Mesenchymal stem cell (in vitro differentiated cells and primary cell): ENCODE measurements at regions not wholly inside any gene's neighbourhood (a gene's known extent, or its start where the extent isn't known, plus 50 kb on each side); places are given as distances from the start of the nearest gene placed in this dataset.
"Not testable (repeated sequence)": the region's sequence is repeated elsewhere in the genome, so short reads cannot be mapped to it uniquely, and the experiment has no call there.

Experiments used
- DNase-seq: peaks from one replicate; pipeline ENCODE4 v3.0.0-alpha.2; 2013
- H2AFZ ChIP-seq: one replicate; pipeline ENCODE4 v1.6.1; 2013; ENCODE audit warnings: low read depth, mild to moderate bottlenecking, control low read depth, inconsistent platforms, low read length, moderate library complexity
- H2AK5ac ChIP-seq: 2 replicates; pipeline ENCODE4 v1.6.1; 2013; ENCODE audit warnings: low read length, moderate library complexity, mild to moderate bottlenecking, inconsistent platforms; ENCODE audit not compliant: severe bottlenecking
- H2BK120ac ChIP-seq: one replicate; pipeline ENCODE4 v1.6.1; 2013; ENCODE audit warnings: low read depth, mild to moderate bottlenecking, inconsistent platforms, low read length, moderate library complexity
- H2BK12ac ChIP-seq, 2 experiments: one replicate each; pipeline ENCODE4 v1.6.1; 2013; ENCODE audit warnings: inconsistent platforms in 2 of 2, low read length in 2 of 2, mild to moderate bottlenecking in 2 of 2, moderate library complexity in 2 of 2, control low read depth in 1 of 2
- H2BK15ac ChIP-seq: one replicate; pipeline ENCODE4 v1.6.1; 2013; ENCODE audit warnings: mild to moderate bottlenecking, low read depth, inconsistent platforms; ENCODE audit not compliant: poor library complexity, severe bottlenecking
- H2BK5ac ChIP-seq: 2 replicates; pipeline ENCODE4 v1.6.1; 2013; ENCODE audit warnings: low read depth, mild to moderate bottlenecking, low read length, control low read depth, inconsistent platforms; ENCODE audit not compliant: poor library complexity, severe bottlenecking
- H3K14ac ChIP-seq, 2 experiments: one replicate each; pipeline ENCODE4 v1.6.1; 2013; ENCODE audit warnings: inconsistent platforms in 2 of 2, low read length in 2 of 2, control low read depth in 1 of 2, mild to moderate bottlenecking in 1 of 2, moderate library complexity in 1 of 2
- H3K18ac ChIP-seq, 2 experiments: one replicate each; pipeline ENCODE4 v1.6.1; 2013; ENCODE audit warnings: inconsistent platforms in 2 of 2, low read length in 2 of 2, control low read depth in 1 of 2, low read depth in 1 of 2, mild to moderate bottlenecking in 1 of 2
- H3K23ac ChIP-seq, 2 experiments: one replicate each; pipeline ENCODE4 v1.6.1; 2013; ENCODE audit warnings: inconsistent platforms in 2 of 2, low read length in 2 of 2, mild to moderate bottlenecking in 2 of 2, moderate library complexity in 2 of 2, control low read depth in 1 of 2
- H3K27ac ChIP-seq: 2 replicates; pipeline ENCODE4 v1.5.1; 2013; ENCODE audit warnings: mild to moderate bottlenecking, moderate library complexity, low read length, control low read depth, inconsistent platforms; ENCODE audit not compliant: poor library complexity, severe bottlenecking
- H3K27me3 ChIP-seq, 2 experiments: 2 replicates each; pipeline versions ENCODE4 v1.6.1 to v1.7.0; 2013; ENCODE audit warnings: low read length in 2 of 2, mild to moderate bottlenecking in 2 of 2, moderate library complexity in 2 of 2, control low read depth in 1 of 2, inconsistent platforms in 1 of 2; ENCODE audit not compliant: control insufficient read depth in 1 of 2, insufficient read depth in 1 of 2
- H3K36me3 ChIP-seq, 2 experiments: 2 replicates each; pipeline versions ENCODE4 v1.6.1 to v1.7.0; 2013; ENCODE audit warnings: low read length in 2 of 2, control low read depth in 1 of 2, inconsistent platforms in 1 of 2, low read depth in 1 of 2, mild to moderate bottlenecking in 1 of 2; ENCODE audit not compliant: insufficient read depth in 2 of 2, control insufficient read depth in 1 of 2
- H3K4ac ChIP-seq, 2 experiments: one replicate each; pipeline ENCODE4 v1.6.1; 2013; ENCODE audit warnings: inconsistent platforms in 2 of 2, low read length in 2 of 2, mild to moderate bottlenecking in 2 of 2, moderate library complexity in 2 of 2, control low read depth in 1 of 2, low read depth in 1 of 2
- H3K4me1 ChIP-seq: 2 replicates; pipeline ENCODE4 v1.6.1; 2013; ENCODE audit warnings: low read depth, low read length, control low read depth; ENCODE audit not compliant: control insufficient read depth, insufficient read depth
- H3K4me2 ChIP-seq: 2 replicates; pipeline ENCODE4 v1.6.1; 2013; ENCODE audit warnings: low read length, mild to moderate bottlenecking, inconsistent platforms; ENCODE audit not compliant: poor library complexity, severe bottlenecking
- H3K4me3 ChIP-seq, 2 experiments: 2 replicates each; pipeline versions ENCODE4 v1.5.1 to v1.7.0; 2013; ENCODE audit warnings: low read length in 2 of 2, mild to moderate bottlenecking in 2 of 2, control low read depth in 1 of 2, low read depth in 1 of 2; ENCODE audit not compliant: insufficient read depth in 1 of 2
- H3K79me1 ChIP-seq: replicated peaks from 2 replicates; pipeline ENCODE4 v1.6.1; 2013; ENCODE audit warnings: mild to moderate bottlenecking, control low read depth, low read length, inconsistent platforms; ENCODE audit not compliant: poor library complexity, severe bottlenecking
- H3K9ac ChIP-seq: 2 replicates; pipeline ENCODE4 v1.7.0; 2013; ENCODE audit warnings: mild to moderate bottlenecking, low read length, moderate library complexity
- H3K9me3 ChIP-seq: 2 replicates; pipeline ENCODE4 v1.7.0; 2013; ENCODE audit warnings: mild to moderate bottlenecking, low read length; ENCODE audit not compliant: control insufficient read depth
- H4K8ac ChIP-seq: one replicate; pipeline ENCODE4 v1.6.1; 2013; ENCODE audit warnings: inconsistent platforms, mild to moderate bottlenecking, low read length, moderate library complexity
- H4K91ac ChIP-seq: one replicate; pipeline ENCODE4 v1.6.1; 2013; ENCODE audit warnings: mild to moderate bottlenecking, low read length, inconsistent platforms
- WGBS: methylation state at CpG from one replicate; pipeline ENCODE4 v1.1.7; 2013; ENCODE audit warnings: mixed read lengths; 5-methylcytosine and 5-hydroxymethylcytosine counted together

- Histone ChIP-seq H3K23ac (no peak overlapping the region), H2AK5ac (no peak overlapping the region)
- 96% methylated on average over 2 of the region's 3 CpGs for WGBS
These were observed 94.1 kb upstream of the BANK1 start for GRCh38 chr4:101696276-101697010.

GRCh38 chr4:101695176-101695575, 95.4 kb upstream of the BANK1 start:
- no peaks in the 10 kb centered on the region for H3K79me1 ChIP-seq
- H3K4me1 ChIP-seq, result no peaks in the 10 kb centered on the region
- H4K91ac ChIP-seq, result no peak overlapping the region
- H3K9ac ChIP-seq, result no peak overlapping the region
- H3K23ac ChIP-seq, result no peak overlapping the region
- no peak overlapping the region for H2AK5ac ChIP-seq
- no peak overlapping the region for H3K4me3 ChIP-seq
- H3K9me3 ChIP-seq, result no peaks in the 10 kb centered on the region
- H3K18ac ChIP-seq, result no peak overlapping the region
- no peak overlapping the region for H2BK5ac ChIP-seq
- H3K27me3 ChIP-seq, result no peaks in the 10 kb centered on the region
- H2AFZ ChIP-seq, result no peak overlapping the region
- no peak overlapping the region for H2BK15ac ChIP-seq
- H3K4ac ChIP-seq, result no peak overlapping the region
- H2BK12ac ChIP-seq, result no peak overlapping the region
- H3K4me2 ChIP-seq, result no peak overlapping the region
- H2BK120ac ChIP-seq, result no peak overlapping the region
- H3K14ac ChIP-seq, result no peak overlapping the region
- no peak overlapping the region for H4K8ac ChIP-seq
- no peak overlapping the region for H3K27ac ChIP-seq
- DNase-seq, result no peak
- H3K36me3 ChIP-seq, result no peaks in the 10 kb centered on the region

More at GRCh38 chr4:101696276-101697010, 94.1 kb upstream of the BANK1 start:
- Histone ChIP-seq H3K18ac (no peak overlapping the region), H2BK12ac (no peak overlapping the region), H3K4me3 (no peak overlapping the region), H2BK15ac (no peak overlapping the region), H4K8ac (no peak overlapping the region), H3K27me3 (no peaks in the 10 kb centered on the region), H2BK5ac (no peak overlapping the region), H3K36me3 (no peaks in the 10 kb centered on the region), H3K79me1 (no peaks in the 10 kb centered on the region), H3K4ac (no peak overlapping the region), H2AFZ (no peak overlapping the region), H3K4me2 (no peak overlapping the region), H2BK120ac (no peak overlapping the region), H4K91ac (no peak overlapping the region), H3K4me1 (no peaks in the 10 kb centered on the region), H3K27ac (no peak overlapping the region), H3K14ac (no peak overlapping the region), H3K9me3 (no peaks in the 10 kb centered on the region), H3K9ac (no peak overlapping the region)
- no peak for DNase-seq

- H3K79me1 ChIP-seq, H2AFZ ChIP-seq, DNase-seq, H3K4me1 ChIP-seq, H3K4me2 ChIP-seq, H3K14ac ChIP-seq, H3K18ac ChIP-seq, H2AK5ac ChIP-seq, H3K4ac ChIP-seq, H2BK120ac ChIP-seq, H4K91ac ChIP-seq, H2BK5ac ChIP-seq, H4K8ac ChIP-seq, H3K9me3 ChIP-seq, H3K4me3 ChIP-seq, H3K27me3 ChIP-seq, H3K36me3 ChIP-seq, H3K27ac ChIP-seq, H3K9ac ChIP-seq, H3K23ac ChIP-seq, H2BK12ac ChIP-seq, H2BK15ac ChIP-seq: not testable (repeated sequence)
- 97% methylated on average over 4 of the region's 5 CpGs for WGBS
These were observed 96.1 kb upstream of the BANK1 start for GRCh38 chr4:101694403-101694802.

DNA sequence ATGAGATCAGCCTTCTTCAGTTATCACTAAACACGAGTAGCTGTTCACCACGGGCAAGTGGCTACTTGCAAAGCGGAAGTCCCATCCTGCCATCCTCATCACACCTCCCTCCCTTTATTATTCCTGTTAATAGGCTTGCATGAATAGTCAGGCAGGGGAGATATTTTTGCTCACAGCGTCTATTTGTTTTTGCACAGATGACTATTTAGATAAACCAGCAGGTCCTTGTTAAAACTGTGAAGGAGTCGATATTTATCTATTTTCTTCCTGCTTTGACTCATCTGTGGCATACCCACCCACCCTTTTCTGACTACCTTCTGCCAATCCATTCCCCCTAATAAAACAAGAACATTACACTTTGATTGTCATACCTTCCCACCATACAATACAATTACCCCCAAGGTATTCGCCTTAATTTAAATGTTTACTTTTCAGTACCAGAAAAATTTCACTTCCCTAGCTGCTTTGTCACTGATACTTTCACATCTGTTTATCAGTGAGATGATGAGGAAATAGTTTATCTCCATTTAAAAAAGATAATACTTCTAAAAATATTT, 96.6 kb upstream of the BANK1 start:
- Histone ChIP-seq H3K36me3 (no peaks in the 10 kb centered on the region), H3K4me1 (no peaks in the 10 kb centered on the region), H3K9ac (no peak overlapping the region), H3K79me1 (no peaks in the 10 kb centered on the region), H3K4me2 (no peak overlapping the region), H4K91ac (no peak overlapping the region), H2AFZ (no peak overlapping the region), H2BK15ac (no peak overlapping the region), H3K27me3 (no peaks in the 10 kb centered on the region), H3K23ac (no peak overlapping the region), H3K14ac (no peak overlapping the region), H2BK5ac (no peak overlapping the region), H3K4me3 (no peak overlapping the region), H3K4ac (no peak overlapping the region), H3K9me3 (no peaks in the 10 kb centered on the region), H2AK5ac (no peak overlapping the region), H4K8ac (no peak overlapping the region), H3K27ac (no peak overlapping the region), H3K18ac (no peak overlapping the region), H2BK120ac (no peak overlapping the region), H2BK12ac (no peak overlapping the region)
- 53% methylated on average over 2 of the region's 6 CpGs for WGBS
- DNase-seq, result no peak
